GM12873 (cell line): ENCODE measurements at regions not wholly inside any gene's neighbourhood (a gene's known extent, or its start where the extent isn't known, plus 50 kb on each side); places are given as distances from the start of the nearest gene placed in this dataset.

Experiments
- TF ChIP-seq, protein P1 (sequence below): IDR thresholded peaks from 2 replicates; pipeline ENCODE4 v1.5.1; 2012; ENCODE audit warnings: low read depth, mild to moderate bottlenecking, moderate library complexity, low read length, control low read depth; ENCODE audit not compliant: insufficient read depth; ENCODE audit errors: missing control alignments

GRCh38 chr6:144809120-144809519, 524.0 kb downstream of the UTRN start:
- TF ChIP-seq, protein P1, sequence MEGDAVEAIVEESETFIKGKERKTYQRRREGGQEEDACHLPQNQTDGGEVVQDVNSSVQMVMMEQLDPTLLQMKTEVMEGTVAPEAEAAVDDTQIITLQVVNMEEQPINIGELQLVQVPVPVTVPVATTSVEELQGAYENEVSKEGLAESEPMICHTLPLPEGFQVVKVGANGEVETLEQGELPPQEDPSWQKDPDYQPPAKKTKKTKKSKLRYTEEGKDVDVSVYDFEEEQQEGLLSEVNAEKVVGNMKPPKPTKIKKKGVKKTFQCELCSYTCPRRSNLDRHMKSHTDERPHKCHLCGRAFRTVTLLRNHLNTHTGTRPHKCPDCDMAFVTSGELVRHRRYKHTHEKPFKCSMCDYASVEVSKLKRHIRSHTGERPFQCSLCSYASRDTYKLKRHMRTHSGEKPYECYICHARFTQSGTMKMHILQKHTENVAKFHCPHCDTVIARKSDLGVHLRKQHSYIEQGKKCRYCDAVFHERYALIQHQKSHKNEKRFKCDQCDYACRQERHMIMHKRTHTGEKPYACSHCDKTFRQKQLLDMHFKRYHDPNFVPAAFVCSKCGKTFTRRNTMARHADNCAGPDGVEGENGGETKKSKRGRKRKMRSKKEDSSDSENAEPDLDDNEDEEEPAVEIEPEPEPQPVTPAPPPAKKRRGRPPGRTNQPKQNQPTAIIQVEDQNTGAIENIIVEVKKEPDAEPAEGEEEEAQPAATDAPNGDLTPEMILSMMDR, result no peak

- TF ChIP-seq, protein P1, result no peak
Measured at GRCh38 chr6:144809969-144810368, 524.8 kb downstream of the UTRN start.

DNA sequence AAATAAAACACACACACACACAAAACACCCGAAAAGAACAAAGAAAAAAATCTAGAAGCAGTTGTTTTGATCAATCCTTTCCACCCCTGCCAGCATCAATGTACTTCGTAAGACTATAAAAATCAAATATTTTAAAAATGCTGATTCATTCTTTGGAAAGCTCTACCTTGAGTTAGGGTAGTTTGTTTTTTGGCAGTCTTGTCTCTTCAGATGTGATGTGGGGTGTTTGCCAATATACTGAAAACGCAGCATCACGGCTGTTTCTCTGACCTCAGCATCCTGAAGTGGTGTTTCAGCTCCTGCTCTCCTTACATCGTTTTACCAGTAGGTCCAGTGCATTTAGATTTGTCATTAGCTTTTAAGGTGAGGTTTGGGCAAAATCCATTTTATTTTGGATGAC, 526.0 kb downstream of the UTRN start:
- TF ChIP-seq, protein P1, result no peak

GRCh38 chr6:144816936-144817335, 531.8 kb downstream of the UTRN start:
- TF ChIP-seq, protein P1, result no peak

GRCh38 chr6:144820270-144820669, 535.1 kb downstream of the UTRN start:
- TF ChIP-seq, protein P1, result no peak

DNA sequence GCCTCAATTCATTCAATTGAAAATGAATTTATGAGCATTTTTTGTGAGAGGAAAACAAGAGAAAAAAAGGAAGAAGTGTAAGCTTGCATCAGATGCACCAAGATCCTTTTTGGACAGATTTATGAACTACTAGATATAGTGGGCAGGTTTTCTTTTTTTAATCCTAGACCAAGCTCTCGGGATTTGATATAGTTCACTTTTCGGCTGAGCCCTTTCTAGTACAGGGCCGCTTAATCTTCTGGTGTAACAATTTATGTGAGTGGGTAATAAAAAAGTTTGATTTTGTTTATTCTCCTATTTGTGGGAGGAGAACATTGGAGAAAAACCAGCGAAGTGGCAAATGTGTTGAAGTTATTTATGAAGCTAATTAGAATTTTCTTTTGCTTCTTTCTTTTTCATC, 538.0 kb downstream of the UTRN start:
- TF ChIP-seq, protein P1, result no peak

GRCh38 chr6:144824018-144824417, 538.9 kb downstream of the UTRN start:
- TF ChIP-seq, protein P1, result no peak
